ENCODE measurements at regions not wholly inside any gene's neighbourhood (a gene's known extent, or its start where the extent isn't known, plus 50 kb on each side); places are given as distances from the start of the nearest gene placed in this dataset.

DNA sequence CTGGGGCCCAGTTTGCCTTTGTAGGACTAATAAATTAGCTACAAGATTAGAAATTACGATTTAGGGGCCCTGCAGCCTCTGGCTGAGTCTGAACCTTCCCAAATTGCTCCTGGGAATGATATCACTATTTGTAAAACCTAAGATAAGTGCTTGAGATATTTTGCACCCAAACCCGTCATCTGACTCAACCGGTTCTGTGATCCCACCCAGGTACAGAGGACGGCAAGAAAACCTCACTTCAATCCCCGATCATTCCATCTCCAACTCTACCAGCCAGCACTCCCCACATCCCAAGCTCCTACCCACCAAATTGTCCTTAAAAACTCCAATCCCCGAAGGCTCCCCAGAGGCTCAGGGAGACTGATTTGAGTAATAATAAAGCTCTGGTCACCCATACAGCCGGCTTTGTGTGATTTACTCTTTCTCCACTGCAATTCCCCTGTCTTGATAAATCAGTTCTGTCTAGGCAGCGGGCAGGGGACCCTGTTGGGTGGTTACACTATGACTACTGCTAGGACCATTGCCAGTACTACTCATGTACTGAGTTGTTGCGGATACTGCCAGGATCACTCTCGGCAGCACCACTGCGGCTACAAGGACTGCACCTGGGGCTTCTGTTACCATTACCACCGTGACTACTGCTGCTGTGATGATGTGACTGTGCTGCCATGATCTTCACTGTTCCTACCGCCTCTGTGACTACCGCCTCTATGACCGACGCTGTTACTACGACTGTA lies 73.1 kb downstream of the IRF8 start:
- no peak for DNase-seq (ENCODE audit: low read depth in 2 of 3, low spot score in 2 of 3)

DNA sequence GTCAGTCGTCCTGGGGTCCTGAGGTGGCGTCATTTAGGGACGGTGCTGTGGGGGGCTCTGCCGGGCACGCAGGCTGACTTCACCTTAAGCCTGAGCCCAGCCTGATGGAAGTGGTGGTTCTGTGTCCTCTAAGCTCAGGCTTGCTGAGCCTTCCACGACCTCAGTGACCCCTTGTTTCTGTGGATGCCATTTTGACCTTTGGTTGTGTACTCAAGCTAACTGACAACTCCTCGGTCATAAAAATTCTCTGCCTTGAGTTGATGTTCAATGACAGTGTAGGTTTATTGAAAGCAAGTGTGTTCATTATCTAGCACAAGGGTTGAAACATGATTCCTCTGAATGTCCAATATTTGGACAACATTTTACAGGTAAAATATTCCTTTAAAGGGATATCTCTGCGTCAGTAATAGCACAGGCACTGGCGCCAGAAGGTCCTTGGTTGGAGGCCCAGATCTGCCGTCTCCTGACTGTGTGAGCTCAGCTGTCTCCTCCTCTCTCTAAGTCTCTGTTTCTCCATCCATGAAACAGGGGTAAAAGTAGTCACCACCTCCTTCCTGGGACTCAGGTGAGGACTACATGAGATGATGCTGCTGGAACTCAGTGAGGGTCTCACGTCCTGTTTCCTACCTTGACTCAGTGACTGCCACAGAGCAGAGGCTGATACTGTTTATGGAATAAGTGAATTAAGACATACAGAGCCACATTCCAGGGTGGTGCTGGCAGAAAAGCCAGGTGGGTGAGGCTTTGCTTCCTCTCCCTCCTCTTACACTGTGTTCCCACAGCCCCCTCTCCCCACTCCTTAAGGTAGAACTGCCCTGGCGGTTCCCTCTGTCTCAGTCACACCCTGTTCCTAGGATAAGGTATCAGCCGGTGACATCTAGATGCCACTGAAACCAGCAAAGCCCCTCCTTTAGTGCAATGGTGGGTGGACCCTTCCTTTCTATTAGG lies 75.7 kb downstream of the IRF8 start:
- DNase-seq (ENCODE audit: low read depth in 2 of 3, low spot score in 2 of 3): no peak

DNA sequence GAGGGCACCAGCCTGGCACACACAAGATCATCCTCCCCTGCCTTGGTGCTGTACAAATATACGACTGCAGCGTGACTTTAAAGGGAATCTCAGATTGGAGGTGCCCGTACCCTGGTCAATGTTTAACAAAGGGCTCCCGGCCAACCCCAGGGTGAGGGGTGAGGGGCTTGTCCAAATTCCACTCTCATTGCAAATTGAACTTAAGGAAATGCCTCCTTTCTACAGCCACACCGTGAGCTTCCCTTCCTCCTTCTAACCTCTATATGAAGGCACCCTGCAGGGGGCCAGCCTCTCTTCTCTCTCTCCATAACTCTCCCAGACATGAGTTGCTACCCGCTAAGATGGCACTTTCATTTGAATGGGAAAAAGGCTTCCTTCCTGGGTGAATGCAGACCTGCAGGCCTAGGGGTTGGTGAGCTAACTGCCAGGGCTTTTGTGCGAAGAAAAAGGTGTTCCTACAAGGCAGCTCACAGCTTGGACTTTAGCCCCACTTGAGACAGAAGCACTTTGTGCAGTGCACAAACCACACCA lies 76.6 kb downstream of the IRF8 start:
- no peak for DNase-seq (ENCODE audit: low read depth in 2 of 3, low spot score in 2 of 3)

DNA sequence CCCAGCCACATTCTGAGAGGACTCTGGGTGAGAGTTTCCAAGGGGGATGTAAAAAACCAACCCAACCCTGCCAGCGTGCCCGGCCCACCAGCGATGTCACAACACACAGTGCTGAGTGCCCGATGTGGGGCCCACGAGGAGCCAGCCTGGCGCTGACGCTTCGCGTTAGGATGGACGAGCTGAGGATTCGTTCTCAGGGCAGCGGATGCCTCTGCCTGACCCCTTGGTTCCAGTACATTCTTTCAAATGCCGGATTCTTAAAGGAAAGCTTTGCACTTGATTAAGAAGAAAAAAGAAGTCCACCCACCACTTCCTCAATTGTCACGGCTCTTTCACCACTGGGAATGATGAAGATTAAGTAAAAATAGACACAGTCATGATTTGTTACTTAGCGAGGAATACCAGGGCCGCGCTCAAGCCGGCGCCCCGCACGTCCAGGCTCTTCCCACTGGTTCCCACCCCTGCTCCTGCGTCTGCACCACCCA lies 79.4 kb downstream of the IRF8 start:
- no peak for DNase-seq (ENCODE audit: low read depth in 2 of 3, low spot score in 2 of 3)

DNA sequence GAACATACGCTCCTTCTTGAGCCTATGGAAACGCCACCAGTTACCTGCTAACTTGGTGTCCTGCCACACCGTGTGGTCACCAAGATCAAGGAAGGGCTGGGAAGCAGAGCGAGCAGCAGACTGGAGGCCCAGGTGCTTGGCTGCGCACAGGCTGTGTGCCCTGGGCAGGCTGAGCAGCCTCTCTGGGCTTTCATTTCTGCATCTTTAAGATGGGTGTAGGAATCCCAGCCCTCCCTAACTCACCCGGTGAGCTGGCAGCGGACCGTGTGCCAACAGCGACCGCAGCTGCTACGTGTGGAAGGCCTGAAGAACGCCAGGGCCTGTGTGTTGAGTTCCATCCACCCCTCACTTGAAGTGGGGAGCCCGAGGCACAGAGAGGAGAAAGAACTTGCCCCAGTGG lies 80.0 kb downstream of the IRF8 start:
- DNase-seq (ENCODE audit: low read depth in 2 of 3, low spot score in 2 of 3): no peak

DNA sequence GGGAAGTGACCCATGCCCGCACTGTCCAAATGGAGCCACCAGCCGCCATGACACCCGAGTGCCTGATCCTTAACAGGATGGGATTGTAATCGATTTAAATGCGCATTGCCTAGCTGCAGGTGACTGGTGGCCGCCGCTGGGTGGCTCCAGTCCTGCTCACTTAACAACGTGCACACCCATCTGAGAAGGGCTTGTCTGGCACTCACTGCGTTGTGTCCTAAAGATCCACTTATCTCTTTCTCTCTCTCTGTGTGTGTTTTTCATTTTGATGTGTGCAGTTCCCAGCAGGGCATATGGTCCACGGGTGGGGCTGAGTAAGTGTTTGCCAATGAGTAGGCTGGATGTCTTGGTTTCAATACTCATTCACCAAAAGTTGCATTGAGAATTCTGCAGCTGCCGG lies 80.6 kb downstream of the IRF8 start:
- DNase-seq (ENCODE audit: low read depth in 2 of 3, low spot score in 2 of 3): no peak

DNA sequence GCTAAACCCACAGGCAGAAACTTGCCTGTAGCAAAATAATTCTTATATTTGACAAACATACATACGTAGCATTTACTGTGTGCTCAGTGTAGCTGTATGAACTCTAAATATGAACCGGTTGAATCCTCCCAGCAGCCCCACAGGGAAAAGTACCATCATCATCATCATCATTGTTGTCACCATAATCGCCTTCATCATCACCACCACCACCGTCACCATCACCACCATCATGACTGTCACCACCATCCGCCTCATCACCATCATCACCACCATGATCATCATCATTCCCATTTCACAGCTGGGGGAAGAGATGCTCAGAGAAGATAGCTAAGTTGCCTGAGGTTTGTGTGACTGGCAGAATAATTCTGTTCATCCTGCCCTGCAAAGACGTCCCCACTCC lies 81.7 kb downstream of the IRF8 start:
- no peak for DNase-seq (ENCODE audit: low read depth in 2 of 3, low spot score in 2 of 3)

DNA sequence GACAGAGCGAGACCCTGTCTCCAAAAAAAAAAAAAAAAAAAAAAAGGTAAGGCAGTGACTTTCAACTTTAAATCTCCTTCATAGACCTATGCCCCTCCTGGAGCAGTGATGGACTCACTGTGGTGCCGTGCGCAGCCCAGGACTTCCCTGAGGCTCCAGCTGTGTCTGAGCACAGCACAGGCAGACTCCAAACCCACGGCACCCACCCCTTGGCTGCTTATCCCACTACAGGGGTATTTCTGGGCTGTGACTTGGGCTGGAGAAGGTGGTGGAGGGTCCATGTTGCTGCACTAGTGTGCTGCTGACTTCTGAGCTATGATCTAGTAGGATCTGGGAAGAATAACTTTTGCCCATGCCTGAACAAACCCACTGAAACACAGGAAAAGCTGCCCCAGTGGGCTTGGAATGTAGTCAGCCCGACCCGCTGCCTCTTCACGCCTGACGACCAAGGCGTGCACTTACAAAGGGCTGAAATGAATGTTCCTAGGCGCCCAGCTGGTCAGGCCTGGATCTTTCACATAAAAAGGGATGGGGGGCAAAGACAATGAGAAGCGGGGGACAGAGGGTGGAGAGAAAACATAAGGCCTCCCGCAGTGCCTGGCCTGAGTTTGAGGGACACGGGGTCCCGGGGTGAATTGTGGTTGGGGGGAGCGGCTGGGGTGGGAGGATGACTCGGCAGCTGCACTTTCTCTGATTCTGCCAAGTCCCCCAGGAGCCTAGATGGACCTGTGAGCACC lies 83.0 kb downstream of the IRF8 start:
- no peak for DNase-seq (ENCODE audit: low read depth in 2 of 3, low spot score in 2 of 3)

DNA sequence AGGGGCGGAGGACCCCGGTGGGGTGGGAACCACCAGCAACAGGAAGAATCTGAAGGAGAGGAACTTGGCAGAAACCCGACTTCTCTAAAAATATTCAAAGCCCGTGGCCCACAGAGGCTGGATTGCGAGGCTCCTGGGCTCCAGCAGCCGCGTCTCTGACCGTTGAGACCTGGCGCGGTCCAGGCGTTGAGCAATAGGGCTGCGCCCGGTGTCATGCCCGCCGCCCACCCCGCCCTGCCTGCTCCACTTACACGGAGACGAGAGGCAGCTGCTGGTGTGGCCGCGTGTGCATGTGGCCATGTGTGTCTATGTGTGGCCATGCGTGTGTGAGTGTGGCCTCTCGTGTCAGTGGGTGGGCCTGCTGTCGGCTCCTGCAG lies 83.6 kb downstream of the IRF8 start:
- DNase-seq (ENCODE audit: low read depth in 2 of 3, low spot score in 2 of 3): peak in 2 of 3 donors; percentile 33 to 58

DNA sequence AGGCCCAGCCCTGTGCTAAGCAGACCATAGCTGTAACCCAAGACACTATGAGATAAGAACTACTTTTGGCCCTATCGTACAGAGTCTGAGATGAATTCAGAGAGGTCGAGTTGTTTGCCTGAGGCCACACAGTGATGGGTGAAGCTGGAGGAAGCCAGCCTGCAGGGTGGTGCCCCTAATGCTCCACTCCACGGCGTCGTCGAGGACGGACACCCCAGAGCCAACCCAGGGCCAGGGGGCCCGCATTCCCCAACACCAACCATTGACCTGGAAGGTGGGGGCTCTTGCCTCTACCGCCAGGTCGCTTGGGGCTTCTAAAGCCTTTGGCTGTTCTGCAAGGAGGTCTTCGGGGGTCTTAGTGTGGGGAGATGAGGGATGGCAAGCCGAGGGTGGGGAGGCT lies 84.1 kb downstream of the IRF8 start:
- DNase-seq (ENCODE audit: low read depth in 2 of 3, low spot score in 2 of 3): no peak

DNA sequence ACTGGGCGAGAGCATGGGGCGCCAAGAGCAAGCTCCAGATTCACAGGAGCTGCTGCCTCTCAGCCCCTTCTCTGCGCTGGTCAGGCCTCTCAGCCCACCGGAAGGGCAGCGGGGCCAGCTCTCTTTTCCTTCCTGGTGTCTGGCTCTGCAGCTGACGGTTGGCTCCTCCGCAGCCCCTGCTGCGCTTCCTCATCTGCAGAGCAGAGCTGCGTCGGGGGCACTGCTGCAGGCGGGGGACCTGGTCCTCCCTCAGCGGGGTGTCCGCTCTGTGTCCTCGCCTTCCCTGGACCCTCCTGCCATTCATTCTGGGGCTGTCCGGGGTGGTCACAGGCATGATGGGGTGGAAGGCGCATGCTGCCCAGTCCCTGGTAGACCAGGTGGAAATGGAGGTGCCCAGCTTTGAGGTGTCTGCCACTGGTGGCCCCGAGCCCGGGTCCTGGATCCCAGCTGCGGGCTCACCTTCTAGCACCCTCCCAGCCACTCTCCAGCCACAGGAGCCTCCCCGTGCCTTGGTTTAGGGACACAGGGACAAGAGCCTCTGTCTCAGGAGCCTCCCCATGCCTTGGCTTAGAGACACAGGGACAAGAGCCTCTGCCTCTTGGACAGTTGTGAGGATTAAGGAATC lies 84.8 kb downstream of the IRF8 start:
- DNase-seq (ENCODE audit: low read depth in 2 of 3, low spot score in 2 of 3): peak in 1 of 3 donors; percentile 29

DNA sequence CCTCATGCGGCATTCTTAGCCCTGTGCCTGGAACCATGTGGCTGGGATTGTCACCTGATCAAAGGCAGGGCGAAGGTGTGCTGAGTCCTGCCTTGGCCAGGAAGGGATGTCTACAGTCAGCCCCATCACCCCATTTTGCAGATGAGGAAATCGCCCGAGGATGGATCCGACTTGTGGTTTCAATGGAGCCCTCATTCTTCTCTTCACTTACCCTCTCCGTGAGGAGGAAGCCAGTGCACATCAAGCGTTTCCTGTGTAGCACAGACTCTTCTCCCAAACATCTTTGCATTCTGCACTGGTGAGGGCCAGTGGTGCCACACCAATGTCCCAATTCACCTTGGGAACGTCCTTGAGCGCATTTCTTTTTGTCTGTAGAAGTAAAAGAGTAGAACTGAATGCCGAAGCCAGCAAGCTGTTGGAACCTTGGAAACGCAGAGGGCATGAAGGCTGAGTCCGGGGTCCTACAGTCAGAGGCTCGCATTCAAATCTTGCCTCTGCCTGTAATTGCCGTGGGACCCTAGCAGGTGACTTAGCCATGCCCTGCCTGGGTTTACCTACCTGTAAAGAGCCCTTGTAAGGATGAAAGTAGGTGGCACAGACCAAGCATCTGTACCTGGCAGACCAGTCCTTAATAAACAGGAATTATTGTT lies 85.4 kb downstream of the IRF8 start:
- DNase-seq (ENCODE audit: low read depth in 2 of 3, low spot score in 2 of 3): no peak

DNA sequence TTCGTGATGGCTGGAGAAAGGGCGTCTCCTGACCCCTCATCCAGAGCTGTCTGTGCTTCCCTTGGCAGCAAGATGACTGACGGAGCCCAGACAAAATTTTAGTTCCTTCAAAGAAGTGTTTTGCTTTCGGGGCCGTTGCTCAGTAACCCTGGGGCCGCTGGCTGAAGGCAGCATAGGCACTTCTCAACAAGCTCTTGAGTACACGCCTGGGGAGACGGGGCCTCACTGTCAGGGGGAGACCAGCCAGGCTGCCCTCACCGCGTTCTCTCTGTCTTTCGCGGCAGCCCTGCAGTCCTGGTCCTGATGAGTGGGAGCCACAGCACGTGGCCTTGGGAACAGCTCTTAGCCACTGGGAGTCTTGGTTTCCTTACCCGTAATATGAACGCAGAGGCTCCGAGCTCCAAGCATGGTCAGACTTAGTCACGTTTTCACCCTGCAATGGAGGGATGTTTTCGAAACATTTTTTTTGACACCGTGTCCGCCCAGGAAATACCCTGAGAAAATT lies 86.0 kb downstream of the IRF8 start:
- peak in 1 of 3 donors; percentile 58 for DNase-seq (ENCODE audit: low read depth in 2 of 3, low spot score in 2 of 3)

DNA sequence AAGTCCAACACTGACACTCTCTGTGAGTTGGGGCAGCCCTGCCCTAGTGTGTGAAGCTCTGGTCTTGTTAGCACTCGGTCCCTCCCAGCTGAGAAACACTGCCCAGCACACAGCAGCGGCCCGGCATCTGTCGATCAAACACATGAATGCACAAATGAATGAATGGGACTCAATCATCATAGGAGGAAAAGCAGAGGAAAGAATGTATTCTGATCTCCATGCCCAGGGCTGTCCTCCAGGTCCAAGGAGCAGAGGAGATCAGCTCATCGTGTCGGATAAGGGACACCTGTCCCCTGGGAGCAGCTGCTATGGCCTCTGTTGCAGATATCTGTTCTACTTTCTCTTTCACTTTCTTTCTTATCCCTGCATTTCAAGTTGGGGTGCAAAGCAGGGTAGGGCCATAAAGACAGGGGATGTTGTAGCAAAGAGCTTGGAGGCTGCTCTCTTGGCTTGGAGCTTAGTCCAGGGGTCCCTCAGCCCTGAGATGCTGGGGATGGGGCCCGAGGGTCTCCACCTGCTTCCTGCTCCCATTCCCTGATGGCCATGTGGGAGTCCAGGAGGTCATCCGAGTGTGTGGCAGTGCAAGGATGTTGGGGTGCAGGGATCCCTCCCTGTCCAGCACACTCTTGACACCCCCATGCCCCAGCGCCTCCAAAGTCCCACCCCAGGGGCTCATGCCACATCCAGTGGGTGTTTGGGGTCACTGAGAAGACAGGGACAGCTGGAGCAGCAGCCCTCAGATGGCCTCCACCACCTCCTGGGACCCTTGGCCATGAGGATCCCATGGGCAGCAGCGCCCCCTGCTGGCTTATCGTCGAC lies 88.2 kb downstream of the IRF8 start:
- peak in 2 of 3 donors; percentile 16 to 51 for DNase-seq (ENCODE audit: low read depth in 2 of 3, low spot score in 2 of 3)

DNA sequence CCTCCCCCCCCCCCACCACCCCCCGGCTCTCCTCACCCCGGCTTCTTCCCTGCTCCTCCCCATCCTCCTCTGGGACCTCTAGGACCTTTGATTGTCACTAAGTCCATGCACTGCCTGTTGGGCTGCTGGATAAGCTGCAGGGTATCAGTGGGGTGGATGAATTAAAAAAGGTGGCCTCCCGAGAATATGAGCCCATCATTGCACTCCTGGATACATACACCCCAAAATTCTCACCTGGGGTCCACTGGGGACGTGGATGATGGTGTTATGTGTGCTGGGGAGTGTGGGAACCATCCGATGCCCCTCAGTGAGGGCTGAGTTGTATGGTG lies 88.8 kb downstream of the IRF8 start:
- DNase-seq (ENCODE audit: low read depth in 2 of 3, low spot score in 2 of 3): no peak

DNA sequence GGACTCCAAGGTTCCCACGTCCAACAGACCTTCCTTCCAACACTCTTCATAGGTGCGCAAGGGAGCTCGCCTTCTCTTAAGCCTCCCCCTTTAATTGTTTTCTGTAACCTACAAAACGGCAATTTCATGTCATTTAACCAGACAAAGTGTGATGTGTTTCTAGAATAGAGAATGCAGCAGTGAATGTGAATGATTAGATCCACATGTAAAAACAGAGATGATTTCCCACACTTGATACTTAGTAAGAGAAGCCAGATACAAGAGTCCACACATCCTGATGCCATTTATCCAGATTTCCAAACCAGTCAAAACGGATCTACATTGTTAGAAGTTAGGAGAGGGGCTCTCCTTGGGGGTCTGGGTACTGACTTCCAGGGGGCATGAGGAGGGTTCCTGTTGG lies 89.3 kb downstream of the IRF8 start:
- no peak for DNase-seq (ENCODE audit: low read depth in 2 of 3, low spot score in 2 of 3)

DNA sequence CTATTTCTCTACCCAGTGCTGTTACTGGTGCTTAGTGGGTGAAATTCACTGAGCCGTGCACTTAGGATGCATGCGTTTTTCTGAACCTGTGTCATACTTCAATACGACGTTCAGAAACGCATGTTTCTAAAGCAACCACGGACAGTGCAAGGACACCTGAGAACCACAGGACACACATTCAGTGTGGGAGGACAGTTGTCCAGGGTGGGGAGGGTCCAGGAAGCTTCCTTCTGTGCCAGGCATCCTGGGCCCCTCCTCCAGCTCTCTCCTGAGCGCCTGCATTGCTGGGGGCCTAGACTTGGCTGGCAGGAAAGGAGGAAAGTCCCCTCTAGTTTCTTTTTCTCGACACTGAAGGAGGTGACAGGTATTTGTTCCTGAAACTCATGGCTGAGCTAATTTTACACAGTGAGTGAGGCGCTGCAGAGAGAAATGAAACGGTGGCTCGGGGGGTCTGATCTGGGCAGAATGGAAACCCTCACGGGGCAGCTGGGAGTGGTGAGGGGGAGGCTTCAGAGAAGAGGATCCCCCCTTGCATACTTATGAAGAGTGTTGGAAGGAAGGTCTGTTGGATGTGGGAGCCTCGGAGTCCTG lies 89.9 kb downstream of the IRF8 start:
- DNase-seq (ENCODE audit: low read depth in 2 of 3, low spot score in 2 of 3): no peak

DNA sequence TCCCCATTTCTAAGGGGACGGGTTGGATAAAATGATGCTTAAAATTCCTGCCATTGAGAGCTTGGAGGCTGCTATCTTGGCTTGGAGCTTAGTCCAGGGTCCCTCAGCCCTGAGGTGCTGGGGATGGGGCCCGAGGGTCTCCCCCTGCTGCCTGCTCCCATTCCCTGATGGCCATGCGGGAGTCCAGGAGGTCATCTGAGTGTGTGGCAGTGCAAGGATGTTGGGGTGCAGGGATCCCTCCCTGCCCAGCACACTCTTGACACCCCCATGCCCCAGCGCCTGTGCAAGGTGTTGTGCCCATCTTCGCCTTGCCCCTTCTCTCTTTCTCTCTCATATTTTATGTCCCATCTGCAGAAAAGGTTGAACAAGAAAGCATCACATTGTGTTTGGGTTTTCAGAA lies 90.4 kb downstream of the IRF8 start:
- no peak for DNase-seq (ENCODE audit: low read depth in 2 of 3, low spot score in 2 of 3)

All from hematopoietic multipotent progenitor cell (in vitro differentiated cells).